GM23338 (cell line): ENCODE measurements at regions not wholly inside any gene's neighbourhood (a gene's known extent, or its start where the extent isn't known, plus 50 kb on each side); places are given as distances from the start of the nearest gene placed in this dataset.

Source experiments
- ATAC-seq: fragments of 200-7000 bp; cut with Tn5 transposase; 3 replicates; pipeline ENCODE4 v1.9.1; 2020
- DNase-seq: peaks from one replicate; pipeline ENCODE4 v3.0.0-alpha.2; 2015; ENCODE audit warnings: low spot score
- H2AFZ ChIP-seq: fragments of 200-600 bp; sonication (generic); 2 replicates; pipeline ENCODE4 v1.8.0; 2016; ENCODE audit warnings: antibody characterized with exemption, mild to moderate bottlenecking, moderate library complexity
- H3F3A ChIP-seq: fragments of 200-600 bp; sonication (generic); replicated peaks from 2 replicates; pipeline ENCODE4 v1.8.0; 2017; ENCODE audit warnings: antibody characterized with exemption, mixed run types, low read depth
- H3K27ac ChIP-seq: fragments of 200-600 bp; sonication (generic); 2 replicates; pipeline ENCODE4 v1.6.1; 2016; ENCODE audit warnings: low read depth
- H3K27me3 ChIP-seq: fragments of 200-600 bp; sonication (generic); 2 replicates; pipeline ENCODE4 v1.8.0; 2016; ENCODE audit warnings: mild to moderate bottlenecking, mixed run types, moderate library complexity; ENCODE audit not compliant: insufficient read depth
- H3K36me3 ChIP-seq: fragments of 200-600 bp; sonication (generic); 2 replicates; pipeline ENCODE4 v1.8.0; 2016; ENCODE audit warnings: mild to moderate bottlenecking; ENCODE audit not compliant: insufficient read depth
- H3K4me1 ChIP-seq: fragments of 200-600 bp; sonication (generic); 2 replicates; pipeline ENCODE4 v1.8.0; 2016; ENCODE audit warnings: mild to moderate bottlenecking, moderate library complexity; ENCODE audit not compliant: insufficient read depth
- H3K4me2 ChIP-seq: fragments of 200-600 bp; sonication (generic); 2 replicates; pipeline ENCODE4 v1.7.1; 2017; ENCODE audit warnings: mixed run types
- H3K4me3 ChIP-seq: fragments of 200-600 bp; sonication (generic); 2 replicates; pipeline ENCODE4 v1.6.1; 2016; ENCODE audit warnings: mixed run types
- H3K79me2 ChIP-seq: fragments of 200-600 bp; sonication (generic); replicated peaks from 2 replicates; pipeline ENCODE4 v1.8.0; 2017; ENCODE audit warnings: mild to moderate bottlenecking; ENCODE audit not compliant: insufficient read depth
- H3K9me2 ChIP-seq: fragments of 200-600 bp; sonication (generic); 2 replicates; pipeline ENCODE4 v1.8.0; 2017; ENCODE audit not compliant: insufficient read depth
- H4K20me1 ChIP-seq: fragments of 200-600 bp; sonication (generic); replicated peaks from 2 replicates; pipeline ENCODE4 v1.8.0; 2017; ENCODE audit warnings: mild to moderate bottlenecking; ENCODE audit not compliant: insufficient read depth
- H3K27ac Mint-ChIP-seq: 2 replicates; pipeline ENCODE4 v1.8.0; 2020; ENCODE audit warnings: inconsistent platforms, mild to moderate bottlenecking, moderate library complexity, mixed read lengths
- H3K27me3 Mint-ChIP-seq: 3 replicates; pipeline ENCODE4 v1.8.0; 2022; ENCODE audit warnings: low read depth, mild to moderate bottlenecking, moderate library complexity, mixed read lengths, inconsistent platforms; ENCODE audit not compliant: insufficient read depth, poor library complexity
- H3K36me3 Mint-ChIP-seq: 3 replicates; pipeline ENCODE4 v1.8.0; 2021; ENCODE audit warnings: low read depth, mild to moderate bottlenecking, inconsistent platforms, moderate library complexity, mixed read lengths
- H3K4me1 Mint-ChIP-seq: 3 replicates; pipeline ENCODE4 v1.8.0; 2020; ENCODE audit warnings: mild to moderate bottlenecking, inconsistent platforms, mixed read lengths
- H3K4me3 Mint-ChIP-seq: 3 replicates; pipeline ENCODE4 v1.8.0; 2021; ENCODE audit warnings: moderate library complexity, mild to moderate bottlenecking, inconsistent platforms, mixed read lengths
- H3K9me3 Mint-ChIP-seq: 3 replicates; pipeline ENCODE4 v1.8.0; 2020; ENCODE audit warnings: moderate library complexity, mild to moderate bottlenecking, inconsistent platforms, mixed read lengths
- EZH2phosphoT487 ChIP-seq: fragments of 200-600 bp; sonication (generic); IDR thresholded peaks from one replicate; pipeline ENCODE4 v1.8.1; 2018; ENCODE audit warnings: antibody characterized with exemption; ENCODE audit not compliant: unreplicated experiment
- NANOG ChIP-seq: IDR thresholded peaks from 2 replicates; pipeline ENCODE4 v1.6.1; 2016; ENCODE audit warnings: antibody characterized with exemption, borderline replicate concordance
- STAT1 ChIP-seq: IDR thresholded peaks from one replicate; pipeline ENCODE4 v1.6.1; 2016; ENCODE audit warnings: antibody characterized with exemption; ENCODE audit not compliant: unreplicated experiment
- ZNF114 ChIP-seq: fragments of 250-450 bp; sonication (Bioruptor Pico); IDR thresholded peaks from 2 replicates; pipeline ENCODE4 v1.5.0; 2020; ENCODE audit warnings: mild to moderate bottlenecking, moderate library complexity
- ZNF331 ChIP-seq: fragments of 250-450 bp; sonication (Bioruptor Pico); IDR thresholded peaks from 2 replicates; pipeline ENCODE4 v1.5.0; 2020; ENCODE audit warnings: low read depth, mild to moderate bottlenecking, moderate library complexity
- TF ChIP-seq, protein P1 (sequence below): IDR thresholded peaks from one replicate; pipeline ENCODE4 v1.6.1; 2018; ENCODE audit warnings: antibody characterized with exemption; ENCODE audit not compliant: unreplicated experiment
- TF ChIP-seq, protein P2 (sequence below): fragments of 250-450 bp; sonication (Bioruptor Pico); IDR thresholded peaks from 2 replicates; pipeline ENCODE4 v1.5.0; 2020; ENCODE audit warnings: mild to moderate bottlenecking, moderate library complexity
- TF ChIP-seq, protein P3 (sequence below), 2 experiments: fragments of 200-600 bp in 1 of 2; sonication (generic) in 1 of 2; conservative IDR thresholded peaks; 2 replicates each; pipeline versions ENCODE4 v1.5.1 to v1.6.1; 2016 to 2017; ENCODE audit warnings: antibody characterized with exemption in 2 of 2, low read depth in 2 of 2, mild to moderate bottlenecking in 2 of 2, moderate library complexity in 1 of 2

DNA sequence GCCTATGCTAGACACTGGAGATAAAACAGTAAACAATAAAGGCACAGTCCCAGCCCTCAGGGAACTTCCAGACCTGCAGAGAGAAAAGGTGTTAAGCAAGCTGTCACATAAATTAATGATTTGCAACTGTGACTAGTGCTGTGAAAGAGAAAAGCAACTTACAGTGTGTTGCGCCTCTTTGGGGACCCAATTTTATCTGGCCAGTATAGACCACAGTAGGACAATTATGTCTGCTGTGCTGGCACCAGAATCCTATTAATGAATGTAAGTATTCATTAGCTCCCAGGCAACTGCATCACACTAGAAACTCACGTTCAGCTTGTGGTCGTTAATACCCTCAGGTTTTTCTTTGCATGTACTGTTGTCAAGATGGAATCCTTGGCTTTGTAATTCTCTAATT, 55.3 kb upstream of the CHST9 start (continued):
- TF ChIP-seq, protein P1, sequence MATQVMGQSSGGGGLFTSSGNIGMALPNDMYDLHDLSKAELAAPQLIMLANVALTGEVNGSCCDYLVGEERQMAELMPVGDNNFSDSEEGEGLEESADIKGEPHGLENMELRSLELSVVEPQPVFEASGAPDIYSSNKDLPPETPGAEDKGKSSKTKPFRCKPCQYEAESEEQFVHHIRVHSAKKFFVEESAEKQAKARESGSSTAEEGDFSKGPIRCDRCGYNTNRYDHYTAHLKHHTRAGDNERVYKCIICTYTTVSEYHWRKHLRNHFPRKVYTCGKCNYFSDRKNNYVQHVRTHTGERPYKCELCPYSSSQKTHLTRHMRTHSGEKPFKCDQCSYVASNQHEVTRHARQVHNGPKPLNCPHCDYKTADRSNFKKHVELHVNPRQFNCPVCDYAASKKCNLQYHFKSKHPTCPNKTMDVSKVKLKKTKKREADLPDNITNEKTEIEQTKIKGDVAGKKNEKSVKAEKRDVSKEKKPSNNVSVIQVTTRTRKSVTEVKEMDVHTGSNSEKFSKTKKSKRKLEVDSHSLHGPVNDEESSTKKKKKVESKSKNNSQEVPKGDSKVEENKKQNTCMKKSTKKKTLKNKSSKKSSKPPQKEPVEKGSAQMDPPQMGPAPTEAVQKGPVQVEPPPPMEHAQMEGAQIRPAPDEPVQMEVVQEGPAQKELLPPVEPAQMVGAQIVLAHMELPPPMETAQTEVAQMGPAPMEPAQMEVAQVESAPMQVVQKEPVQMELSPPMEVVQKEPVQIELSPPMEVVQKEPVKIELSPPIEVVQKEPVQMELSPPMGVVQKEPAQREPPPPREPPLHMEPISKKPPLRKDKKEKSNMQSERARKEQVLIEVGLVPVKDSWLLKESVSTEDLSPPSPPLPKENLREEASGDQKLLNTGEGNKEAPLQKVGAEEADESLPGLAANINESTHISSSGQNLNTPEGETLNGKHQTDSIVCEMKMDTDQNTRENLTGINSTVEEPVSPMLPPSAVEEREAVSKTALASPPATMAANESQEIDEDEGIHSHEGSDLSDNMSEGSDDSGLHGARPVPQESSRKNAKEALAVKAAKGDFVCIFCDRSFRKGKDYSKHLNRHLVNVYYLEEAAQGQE = no peak

DNA sequence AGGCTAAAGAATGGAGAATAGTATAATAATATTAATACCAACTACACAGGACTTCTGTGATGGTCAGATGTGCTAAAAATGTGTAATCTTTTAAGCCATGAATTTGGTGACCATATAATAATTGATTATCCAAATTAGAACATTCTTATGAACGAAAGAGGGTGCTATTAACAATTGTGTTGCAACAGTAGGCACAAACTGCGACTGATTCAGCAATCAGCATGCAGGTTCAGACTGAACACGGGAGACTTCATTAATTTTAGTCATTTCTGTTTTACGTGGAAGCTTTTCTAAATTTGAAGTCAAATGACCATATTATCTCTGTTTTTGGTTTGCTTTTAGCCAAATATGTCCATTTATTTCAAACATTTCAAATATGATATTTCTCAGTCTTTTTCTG, 54.6 kb upstream of the CHST9 start:
- no peaks in the 10 kb centered on the region for H3F3A ChIP-seq
- Mint-ChIP-seq H3K27ac (no peak overlapping the region), H3K36me3 (peaks cover 3% of the 10 kb centered on the region; the same call in 1 of the 3 replicates), H3K9me3 (peaks cover 2% of the 10 kb centered on the region; the same call in 2 of the 3 replicates), H3K4me1 (peaks cover 10% of the 10 kb centered on the region; the same call in 1 of the 3 replicates), H3K27me3 (no peaks in the 10 kb centered on the region), H3K4me3 (no peak overlapping the region)
- TF ChIP-seq STAT1 (no peak), NANOG (no peak), EZH2phosphoT487 (no peak), ZNF114 (CRISPR knock-in tag) (no peak), ZNF331 (CRISPR knock-in tag) (no peak)
- TF ChIP-seq, protein P2, sequence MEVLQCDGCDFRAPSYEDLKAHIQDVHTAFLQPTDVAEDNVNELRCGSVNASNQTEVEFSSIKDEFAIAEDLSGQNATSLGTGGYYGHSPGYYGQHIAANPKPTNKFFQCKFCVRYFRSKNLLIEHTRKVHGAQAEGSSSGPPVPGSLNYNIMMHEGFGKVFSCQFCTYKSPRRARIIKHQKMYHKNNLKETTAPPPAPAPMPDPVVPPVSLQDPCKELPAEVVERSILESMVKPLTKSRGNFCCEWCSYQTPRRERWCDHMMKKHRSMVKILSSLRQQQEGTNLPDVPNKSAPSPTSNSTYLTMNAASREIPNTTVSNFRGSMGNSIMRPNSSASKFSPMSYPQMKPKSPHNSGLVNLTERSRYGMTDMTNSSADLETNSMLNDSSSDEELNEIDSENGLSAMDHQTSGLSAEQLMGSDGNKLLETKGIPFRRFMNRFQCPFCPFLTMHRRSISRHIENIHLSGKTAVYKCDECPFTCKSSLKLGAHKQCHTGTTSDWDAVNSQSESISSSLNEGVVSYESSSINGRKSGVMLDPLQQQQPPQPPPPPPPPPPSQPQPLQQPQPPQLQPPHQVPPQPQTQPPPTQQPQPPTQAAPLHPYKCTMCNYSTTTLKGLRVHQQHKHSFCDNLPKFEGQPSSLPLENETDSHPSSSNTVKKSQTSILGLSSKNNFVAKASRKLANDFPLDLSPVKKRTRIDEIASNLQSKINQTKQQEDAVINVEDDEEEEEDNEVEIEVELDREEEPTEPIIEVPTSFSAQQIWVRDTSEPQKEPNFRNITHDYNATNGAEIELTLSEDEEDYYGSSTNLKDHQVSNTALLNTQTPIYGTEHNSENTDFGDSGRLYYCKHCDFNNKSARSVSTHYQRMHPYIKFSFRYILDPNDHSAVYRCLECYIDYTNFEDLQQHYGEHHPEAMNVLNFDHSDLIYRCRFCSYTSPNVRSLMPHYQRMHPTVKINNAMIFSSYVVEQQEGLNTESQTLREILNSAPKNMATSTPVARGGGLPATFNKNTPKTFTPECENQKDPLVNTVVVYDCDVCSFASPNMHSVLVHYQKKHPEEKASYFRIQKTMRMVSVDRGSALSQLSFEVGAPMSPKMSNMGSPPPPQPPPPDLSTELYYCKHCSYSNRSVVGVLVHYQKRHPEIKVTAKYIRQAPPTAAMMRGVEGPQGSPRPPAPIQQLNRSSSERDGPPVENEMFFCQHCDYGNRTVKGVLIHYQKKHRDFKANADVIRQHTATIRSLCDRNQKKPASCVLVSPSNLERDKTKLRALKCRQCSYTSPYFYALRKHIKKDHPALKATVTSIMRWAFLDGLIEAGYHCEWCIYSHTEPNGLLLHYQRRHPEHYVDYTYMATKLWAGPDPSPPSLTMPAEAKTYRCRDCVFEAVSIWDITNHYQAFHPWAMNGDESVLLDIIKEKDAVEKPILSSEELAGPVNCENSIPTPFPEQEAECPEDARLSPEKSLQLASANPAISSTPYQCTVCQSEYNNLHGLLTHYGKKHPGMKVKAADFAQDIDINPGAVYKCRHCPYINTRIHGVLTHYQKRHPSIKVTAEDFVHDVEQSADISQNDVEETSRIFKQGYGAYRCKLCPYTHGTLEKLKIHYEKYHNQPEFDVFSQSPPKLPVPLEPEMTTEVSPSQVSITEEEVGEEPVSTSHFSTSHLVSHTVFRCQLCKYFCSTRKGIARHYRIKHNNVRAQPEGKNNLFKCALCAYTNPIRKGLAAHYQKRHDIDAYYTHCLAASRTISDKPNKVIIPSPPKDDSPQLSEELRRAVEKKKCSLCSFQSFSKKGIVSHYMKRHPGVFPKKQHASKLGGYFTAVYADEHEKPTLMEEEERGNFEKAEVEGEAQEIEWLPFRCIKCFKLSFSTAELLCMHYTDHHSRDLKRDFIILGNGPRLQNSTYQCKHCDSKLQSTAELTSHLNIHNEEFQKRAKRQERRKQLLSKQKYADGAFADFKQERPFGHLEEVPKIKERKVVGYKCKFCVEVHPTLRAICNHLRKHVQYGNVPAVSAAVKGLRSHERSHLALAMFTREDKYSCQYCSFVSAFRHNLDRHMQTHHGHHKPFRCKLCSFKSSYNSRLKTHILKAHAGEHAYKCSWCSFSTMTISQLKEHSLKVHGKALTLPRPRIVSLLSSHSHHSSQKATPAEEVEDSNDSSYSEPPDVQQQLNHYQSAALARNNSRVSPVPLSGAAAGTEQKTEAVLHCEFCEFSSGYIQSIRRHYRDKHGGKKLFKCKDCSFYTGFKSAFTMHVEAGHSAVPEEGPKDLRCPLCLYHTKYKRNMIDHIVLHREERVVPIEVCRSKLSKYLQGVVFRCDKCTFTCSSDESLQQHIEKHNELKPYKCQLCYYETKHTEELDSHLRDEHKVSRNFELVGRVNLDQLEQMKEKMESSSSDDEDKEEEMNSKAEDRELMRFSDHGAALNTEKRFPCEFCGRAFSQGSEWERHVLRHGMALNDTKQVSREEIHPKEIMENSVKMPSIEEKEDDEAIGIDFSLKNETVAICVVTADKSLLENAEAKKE (CRISPR knock-in tag) = no peak
- TF ChIP-seq, protein P1 = no peak
- TF ChIP-seq, protein P3, sequence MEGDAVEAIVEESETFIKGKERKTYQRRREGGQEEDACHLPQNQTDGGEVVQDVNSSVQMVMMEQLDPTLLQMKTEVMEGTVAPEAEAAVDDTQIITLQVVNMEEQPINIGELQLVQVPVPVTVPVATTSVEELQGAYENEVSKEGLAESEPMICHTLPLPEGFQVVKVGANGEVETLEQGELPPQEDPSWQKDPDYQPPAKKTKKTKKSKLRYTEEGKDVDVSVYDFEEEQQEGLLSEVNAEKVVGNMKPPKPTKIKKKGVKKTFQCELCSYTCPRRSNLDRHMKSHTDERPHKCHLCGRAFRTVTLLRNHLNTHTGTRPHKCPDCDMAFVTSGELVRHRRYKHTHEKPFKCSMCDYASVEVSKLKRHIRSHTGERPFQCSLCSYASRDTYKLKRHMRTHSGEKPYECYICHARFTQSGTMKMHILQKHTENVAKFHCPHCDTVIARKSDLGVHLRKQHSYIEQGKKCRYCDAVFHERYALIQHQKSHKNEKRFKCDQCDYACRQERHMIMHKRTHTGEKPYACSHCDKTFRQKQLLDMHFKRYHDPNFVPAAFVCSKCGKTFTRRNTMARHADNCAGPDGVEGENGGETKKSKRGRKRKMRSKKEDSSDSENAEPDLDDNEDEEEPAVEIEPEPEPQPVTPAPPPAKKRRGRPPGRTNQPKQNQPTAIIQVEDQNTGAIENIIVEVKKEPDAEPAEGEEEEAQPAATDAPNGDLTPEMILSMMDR (conservative IDR thresholded peaks at IDR 0.05; ENCODE audit: low read depth in 2 of 2) = no peak
- no peak overlapping the region for H3K27ac ChIP-seq
- peaks cover 20% of the 10 kb centered on the region for H3K4me1 ChIP-seq
- ATAC-seq = no peak
- no peaks in the 10 kb centered on the region for H3K79me2 ChIP-seq
- H3K9me2 ChIP-seq = peaks cover 6% of the 10 kb centered on the region; the same call in 1 of the 2 replicates
- H3K4me3 ChIP-seq = no peak overlapping the region
- no peaks in the 10 kb centered on the region for H3K27me3 ChIP-seq
- no peak overlapping the region for H3K4me2 ChIP-seq
- no peak for DNase-seq
- no peak overlapping the region; the same call in 1 of the 2 replicates for H2AFZ ChIP-seq
- H4K20me1 ChIP-seq = no peaks in the 10 kb centered on the region
- H3K36me3 ChIP-seq = no peaks in the 10 kb centered on the region
